Skeletal muscle cell (primary cell): ENCODE measurements at regions not wholly inside any gene's neighbourhood (a gene's known extent, or its start where the extent isn't known, plus 50 kb on each side); places are given as distances from the start of the nearest gene placed in this dataset.

Experiments used
- DNase-seq: peaks from one replicate; pipeline ENCODE4 v3.0.0-alpha.2; 2010; ENCODE audit warnings: low read depth
- H3K4me3 ChIP-seq: 2 replicates; pipeline ENCODE4 v1.5.1; 2011; ENCODE audit warnings: low read depth, mild to moderate bottlenecking, control low read depth, low read length, moderate library complexity

GRCh38 chr20:24718277-24718676 lies 230.8 kb upstream of the CST7 start:
- no peak for DNase-seq
- no peak overlapping the region for H3K4me3 ChIP-seq

- DNase-seq: no peak
- H3K4me3 ChIP-seq: no peak overlapping the region
Observed at GRCh38 chr20:24718696-24719095, 230.4 kb upstream of the CST7 start.

DNA sequence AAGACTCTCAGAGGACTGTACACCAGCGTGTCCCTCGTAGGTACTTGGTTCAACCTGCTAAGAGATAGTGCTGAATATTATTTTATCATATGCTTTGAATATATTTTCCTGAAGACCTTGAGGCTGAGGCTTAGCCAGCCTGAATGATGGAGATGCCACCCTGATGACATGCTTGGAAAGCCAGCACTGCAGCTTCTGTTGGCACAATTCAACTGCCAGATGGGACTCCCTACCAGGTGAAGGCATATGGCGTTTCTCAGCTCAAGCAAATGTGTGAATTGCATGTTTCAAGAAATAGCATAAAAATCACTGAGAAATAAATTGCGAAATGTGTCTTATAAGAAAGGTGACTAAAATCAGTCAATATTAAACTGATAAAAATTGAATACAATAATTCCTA lies 228.1 kb upstream of the CST7 start:
- DNase-seq: no peak
- no peak overlapping the region for H3K4me3 ChIP-seq

- H3K4me3 ChIP-seq: no peak overlapping the region
- DNase-seq: no peak
Observed at GRCh38 chr20:24721891-24722568, 227.0 kb upstream of the CST7 start.

DNA sequence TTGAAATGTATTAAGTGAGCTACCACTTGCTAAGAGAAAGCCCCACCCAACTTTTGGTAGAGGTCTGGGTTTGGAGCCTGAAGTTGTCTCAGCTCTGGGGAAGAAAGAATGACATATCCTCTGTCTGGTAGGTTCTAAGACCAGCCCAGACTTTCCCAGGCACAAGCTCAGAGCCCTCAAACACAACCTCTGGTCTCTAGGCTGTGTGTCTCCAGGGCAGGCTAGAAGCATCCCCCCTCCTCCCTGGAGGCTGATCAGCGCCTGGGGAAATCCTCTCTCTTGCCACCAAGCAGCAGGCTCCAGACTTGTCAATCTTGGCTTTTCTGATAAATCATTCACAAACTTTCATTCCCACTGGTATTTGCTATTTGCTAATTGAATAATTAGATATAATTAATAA lies 226.5 kb upstream of the CST7 start:
- no peak for DNase-seq
- H3K4me3 ChIP-seq: no peak overlapping the region

- DNase-seq: no peak
Observed at GRCh38 chr20:24723186-24723585, 225.9 kb upstream of the CST7 start.

DNA sequence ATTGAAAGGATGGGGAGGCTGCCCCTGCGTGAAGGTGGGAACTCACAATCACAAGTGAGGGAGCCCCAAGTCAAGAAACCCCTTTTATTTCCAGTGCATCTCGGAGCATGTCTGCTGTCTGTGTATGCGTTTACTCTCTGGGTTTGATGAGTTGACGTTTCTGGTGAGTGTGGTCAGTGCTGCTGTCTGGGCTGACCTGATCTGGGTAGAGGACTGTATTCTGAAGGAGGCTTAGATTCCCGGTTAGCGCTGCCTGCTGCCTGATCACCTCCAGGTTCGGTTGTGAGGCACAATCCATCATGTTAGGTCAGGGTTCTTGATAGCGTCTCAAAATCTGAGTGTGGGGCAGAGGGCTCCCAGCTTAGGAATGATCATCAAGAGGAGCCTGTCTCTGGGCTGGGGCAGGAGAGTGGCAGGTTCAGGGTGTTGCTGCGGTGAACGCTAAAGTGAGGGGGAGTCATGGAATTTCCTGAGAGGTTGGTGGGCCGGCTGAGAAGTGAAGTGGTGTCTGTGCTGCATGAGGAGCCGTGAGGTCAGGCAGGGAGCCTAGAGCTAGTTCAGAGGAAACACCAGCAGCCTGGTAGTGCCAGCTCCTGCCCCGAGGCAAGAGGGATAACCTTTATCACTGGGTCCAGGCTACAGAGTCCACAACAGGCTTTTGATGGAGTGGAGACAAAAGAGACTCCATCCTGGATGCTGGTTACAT lies 225.3 kb upstream of the CST7 start:
- no peak overlapping the region for H3K4me3 ChIP-seq
- no peak for DNase-seq

More at GRCh38 chr20:24723186-24723585, 225.9 kb upstream of the CST7 start:
- no peak overlapping the region for H3K4me3 ChIP-seq

DNA sequence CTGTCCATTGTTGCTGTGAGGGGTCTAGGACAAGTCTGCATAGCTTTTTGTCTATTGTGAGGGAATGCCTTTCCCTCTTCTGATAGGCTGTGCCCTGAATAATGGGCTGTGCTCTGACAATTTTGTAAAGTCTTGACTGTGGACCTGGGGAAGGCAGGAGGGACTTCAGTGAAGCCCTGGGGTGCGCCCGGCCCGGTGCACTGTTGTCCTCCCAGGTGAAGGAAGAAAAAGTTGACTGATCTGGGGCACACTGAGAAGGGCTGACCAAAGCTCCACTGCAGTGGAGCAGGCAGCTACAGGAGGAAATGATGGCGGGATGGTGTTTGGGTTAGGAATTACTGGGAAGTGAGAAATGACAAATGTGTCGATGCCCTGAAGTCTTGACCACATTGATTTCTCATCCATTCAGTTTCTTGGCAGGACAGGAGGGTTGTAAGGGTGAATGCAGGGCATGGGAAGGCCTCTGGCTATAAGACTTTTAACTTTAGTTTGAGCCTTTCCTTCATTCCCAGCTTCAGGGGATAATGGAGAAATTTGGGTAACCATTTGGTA lies 224.0 kb upstream of the CST7 start:
- H3K4me3 ChIP-seq: no peak overlapping the region
- DNase-seq: no peak

- no peak for DNase-seq
- no peak overlapping the region for H3K4me3 ChIP-seq
Observed at GRCh38 chr20:24727795-24728194, 221.3 kb upstream of the CST7 start.

DNA sequence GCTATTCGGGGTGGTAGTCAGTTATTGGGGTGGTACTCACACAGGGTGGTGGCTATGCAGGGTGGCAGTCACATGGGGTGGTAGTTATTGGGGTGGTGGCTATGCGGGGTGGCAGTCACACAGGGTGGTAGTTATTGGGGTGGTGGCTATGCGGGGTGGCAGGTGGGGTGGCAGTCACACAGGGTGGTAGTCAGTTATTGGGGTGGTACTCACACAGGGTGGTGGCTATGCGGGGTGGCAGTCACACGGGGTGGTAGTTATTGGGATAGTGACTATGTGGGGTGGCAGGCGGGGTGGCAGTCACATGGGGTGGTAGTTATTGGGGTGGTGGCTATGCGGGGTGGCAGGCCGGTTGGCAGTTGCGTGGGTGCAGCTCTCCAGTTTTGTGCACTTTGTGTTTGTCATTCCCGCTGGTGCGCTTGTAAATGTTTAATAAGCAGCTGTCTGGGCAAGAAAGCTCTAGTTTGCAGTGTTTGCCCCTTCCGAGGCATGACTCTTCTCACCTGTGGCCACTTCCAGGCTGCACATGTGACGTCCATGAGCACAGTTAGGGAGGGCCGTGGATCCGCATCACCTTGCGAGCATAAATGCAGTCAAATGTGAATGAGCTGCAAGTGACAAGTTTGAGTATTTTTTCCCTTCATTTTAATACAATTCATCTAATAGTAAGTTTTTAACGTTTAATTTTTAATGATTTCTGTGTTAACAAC lies 219.0 kb upstream of the CST7 start:
- H3K4me3 ChIP-seq: no peak overlapping the region
- DNase-seq: no peak

GRCh38 chr20:24730750-24731149 lies 218.3 kb upstream of the CST7 start:
- DNase-seq: no peak
- H3K4me3 ChIP-seq: no peak overlapping the region

DNA sequence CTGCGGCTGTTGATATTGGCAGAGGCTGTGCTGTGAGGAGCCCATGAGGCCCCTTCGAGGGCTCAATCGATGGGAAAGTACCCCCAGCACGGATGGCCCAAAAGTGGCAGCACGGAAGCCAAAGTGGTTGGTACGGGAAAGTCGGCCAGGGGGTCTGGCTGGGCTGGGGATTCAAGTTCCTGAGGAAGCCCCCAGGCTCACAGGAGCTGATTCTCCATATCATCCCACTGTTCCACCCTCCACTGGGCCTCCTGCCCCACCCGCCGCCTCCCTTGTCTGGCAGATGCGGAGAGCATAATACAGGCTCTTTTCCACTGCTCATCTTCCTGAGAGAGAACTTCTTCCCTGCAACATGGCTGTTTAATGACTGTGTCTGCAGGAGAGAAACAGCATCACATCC lies 217.8 kb upstream of the CST7 start:
- DNase-seq: no peak
- H3K4me3 ChIP-seq: no peak overlapping the region

DNA sequence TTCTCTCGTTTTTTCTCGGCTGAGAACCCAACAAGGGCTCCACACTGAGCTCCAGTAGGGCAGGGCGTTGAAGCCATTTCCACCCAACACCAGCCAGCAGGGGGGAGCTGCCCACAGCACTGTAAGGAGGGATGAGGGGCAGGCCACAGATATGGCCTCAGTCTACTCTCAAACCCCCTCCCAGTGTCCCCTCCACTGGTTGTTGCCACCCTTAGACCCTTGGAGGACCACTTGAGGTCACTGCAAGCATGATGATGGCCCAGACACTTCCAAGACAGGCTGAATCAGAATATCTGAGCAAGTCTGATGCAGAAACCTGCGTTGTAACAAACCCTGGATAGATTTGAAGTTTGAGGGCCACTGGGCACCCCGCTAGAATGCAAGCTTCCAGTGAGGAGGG lies 217.0 kb upstream of the CST7 start:
- DNase-seq: no peak
- H3K4me3 ChIP-seq: no peak overlapping the region

- no peak for DNase-seq
- H3K4me3 ChIP-seq: no peak overlapping the region
Observed at GRCh38 chr20:24732599-24732998, 216.5 kb upstream of the CST7 start.

- DNase-seq: no peak
Observed at GRCh38 chr20:24733416-24733815, 215.7 kb upstream of the CST7 start.

GRCh38 chr20:24734139-24734538 lies 214.9 kb upstream of the CST7 start:
- H3K4me3 ChIP-seq: no peak overlapping the region
- DNase-seq: no peak

More at GRCh38 chr20:24733416-24733815, 215.7 kb upstream of the CST7 start:
- H3K4me3 ChIP-seq: no peak overlapping the region

- no peak for DNase-seq
- H3K4me3 ChIP-seq: no peak overlapping the region
Observed at GRCh38 chr20:24735263-24735662, 213.8 kb upstream of the CST7 start.

DNA sequence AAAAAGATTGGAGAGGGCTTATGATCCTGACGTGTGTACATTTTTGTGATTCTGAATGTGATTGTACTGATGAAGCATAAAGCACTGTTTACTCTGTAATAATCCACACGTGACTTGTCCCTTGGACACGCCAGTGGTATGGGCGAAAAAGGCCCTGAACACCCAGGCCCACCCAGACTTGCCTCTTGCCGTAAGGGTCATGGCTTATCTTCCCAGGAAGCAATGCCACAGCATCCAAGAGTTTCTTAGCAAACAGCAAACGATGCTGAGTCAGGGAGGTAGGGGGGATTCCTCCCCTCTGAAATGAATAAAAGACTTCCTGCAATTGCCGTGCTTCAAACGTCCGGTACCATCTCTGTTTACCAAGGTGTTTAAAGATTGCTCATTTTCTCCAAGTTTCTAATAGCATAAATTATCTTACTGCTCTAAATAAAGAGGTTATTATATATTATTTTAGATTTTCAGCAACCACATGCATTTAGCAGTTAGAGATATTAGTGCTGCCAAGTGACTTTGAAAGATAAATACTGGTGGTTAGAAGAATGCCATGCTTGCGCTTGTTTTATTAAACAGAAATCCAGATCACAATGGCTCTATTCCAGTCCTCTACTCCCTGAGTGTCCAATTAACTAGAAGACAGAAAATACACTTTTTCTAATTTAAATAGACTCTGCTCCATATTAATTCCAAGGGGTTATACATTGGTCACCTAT lies 212.8 kb upstream of the CST7 start:
- no peak overlapping the region for H3K4me3 ChIP-seq
- no peak for DNase-seq

- H3K4me3 ChIP-seq: no peak overlapping the region
- DNase-seq: no peak
Observed at GRCh38 chr20:24736844-24737211, 212.2 kb upstream of the CST7 start.
